BE2C (cell line): ENCODE measurements at regions not wholly inside any gene's neighbourhood (a gene's known extent, or its start where the extent isn't known, plus 50 kb on each side); places are given as distances from the start of the nearest gene placed in this dataset.

Source experiments
- DNase-seq: peaks from one replicate; pipeline ENCODE4 v3.0.0-alpha.2; 2020
- H3K27me3 ChIP-seq: fragments of 250-450 bp; sonication (Bioruptor Pico); 2 replicates; pipeline ENCODE4 v1.5.1; 2020; ENCODE audit warnings: mild to moderate bottlenecking
- H3K36me3 ChIP-seq: fragments of 250-450 bp; sonication (Bioruptor Pico); 2 replicates; pipeline ENCODE4 v1.5.1; 2020; ENCODE audit warnings: mild to moderate bottlenecking
- H3K4me1 ChIP-seq: fragments of 250-450 bp; sonication (Bioruptor Pico); 2 replicates; pipeline ENCODE4 v1.5.1; 2020
- H3K4me3 ChIP-seq: 2 replicates; pipeline ENCODE4 v1.5.1; 2011; ENCODE audit warnings: low read depth, low read length
- H3K9me3 ChIP-seq: fragments of 250-450 bp; sonication (Bioruptor Pico); 2 replicates; pipeline ENCODE4 v1.5.1; 2020
- CTCF ChIP-seq: IDR thresholded peaks from 2 replicates; pipeline ENCODE4 v1.5.1; 2012; ENCODE audit warnings: mild to moderate bottlenecking, low read depth, low read length

GRCh38 chr9:78767490-78767889 is 470.6 kb downstream of the PSAT1 start:
- H3K4me1 ChIP-seq, result no peaks in the 10 kb centered on the region
- no peak for DNase-seq
- TF ChIP-seq CTCF, result no peak
- H3K9me3 ChIP-seq, result no peaks in the 10 kb centered on the region
- no peak overlapping the region for H3K4me3 ChIP-seq
- H3K27me3 ChIP-seq, result no peaks in the 10 kb centered on the region
- no peaks in the 10 kb centered on the region for H3K36me3 ChIP-seq

- no peaks in the 10 kb centered on the region for H3K4me1 ChIP-seq
- H3K9me3 ChIP-seq, result no peaks in the 10 kb centered on the region
- H3K27me3 ChIP-seq, result no peaks in the 10 kb centered on the region
- no peaks in the 10 kb centered on the region for H3K36me3 ChIP-seq
- DNase-seq, result no peak
- TF ChIP-seq CTCF, result no peak
- no peak overlapping the region for H3K4me3 ChIP-seq
Measured at GRCh38 chr9:78769690-78770089, 472.8 kb downstream of the PSAT1 start.

- no peaks in the 10 kb centered on the region for H3K9me3 ChIP-seq
- no peak overlapping the region for H3K4me3 ChIP-seq
- 0 out of 2 replicates have a peak, but pooled peaks cover 3% of the 10 kb centered on the region for H3K4me1 ChIP-seq
- H3K36me3 ChIP-seq, result no peaks in the 10 kb centered on the region
- TF ChIP-seq CTCF, result no peak
- H3K27me3 ChIP-seq, result no peaks in the 10 kb centered on the region
- DNase-seq, result no peak
Measured at GRCh38 chr9:78775211-78775610, 478.3 kb downstream of the PSAT1 start.

- no peak for TF ChIP-seq CTCF
- Histone ChIP-seq H3K9me3 (no peaks in the 10 kb centered on the region), H3K4me1 (0 out of 2 replicates have a peak, but pooled peaks cover 3% of the 10 kb centered on the region), H3K27me3 (no peaks in the 10 kb centered on the region), H3K36me3 (no peaks in the 10 kb centered on the region), H3K4me3 (no peak overlapping the region)
- no peak for DNase-seq
Measured at GRCh38 chr9:78775696-78776295, 478.9 kb downstream of the PSAT1 start.

- no peak overlapping the region for H3K4me3 ChIP-seq
- H3K36me3 ChIP-seq, result no peaks in the 10 kb centered on the region
- DNase-seq, result no peak
- no peak for TF ChIP-seq CTCF
- no peaks in the 10 kb centered on the region for H3K27me3 ChIP-seq
- 0 out of 2 replicates have a peak, but pooled peaks cover 3% of the 10 kb centered on the region for H3K4me1 ChIP-seq
- H3K9me3 ChIP-seq, result no peaks in the 10 kb centered on the region
Measured at GRCh38 chr9:78777747-78778146, 480.8 kb downstream of the PSAT1 start.

- no peak for DNase-seq
- no peaks in the 10 kb centered on the region for H3K27me3 ChIP-seq
- H3K4me1 ChIP-seq, result 0 out of 2 replicates have a peak, but pooled peaks cover 3% of the 10 kb centered on the region
- no peaks in the 10 kb centered on the region for H3K36me3 ChIP-seq
- TF ChIP-seq CTCF, result no peak
- H3K4me3 ChIP-seq, result no peak overlapping the region
- no peaks in the 10 kb centered on the region for H3K9me3 ChIP-seq
Measured at GRCh38 chr9:78778318-78778717, 481.4 kb downstream of the PSAT1 start.
